Heart left ventricle (tissue), 13 donors: ENCODE measurements at regions not wholly inside any gene's neighbourhood (a gene's known extent, or its start where the extent isn't known, plus 50 kb on each side); places are given as distances from the start of the nearest gene placed in this dataset.

Experiments used
- CTCF ChIP-seq, 12 donors: fragments of 200-600 bp; sonication (generic) in 4 of 12; IDR thresholded peaks; one replicate each; pipeline versions ENCODE4 v1.5.0 to v1.8.0; 2018 to 2022; ENCODE audit warnings: antibody characterized with exemption in 12 of 12, mild to moderate bottlenecking in 5 of 12
- POLR2A ChIP-seq, 2 donors: fragments of 450-650 bp; IDR thresholded peaks; one replicate each; pipeline ENCODE4 v1.6.1; 2017; ENCODE audit warnings: antibody characterized with exemption in 2 of 2, mild to moderate bottlenecking in 2 of 2, moderate library complexity in 2 of 2
- donor health status: ischemic (EF 13 %, LVEDD 7.1; RV severe dilation, severe dysfunction).
- donor health status: DM: no; HTN: yes; CAD: no.
- donor health status: DM: no; HTN: no; CAD: no.
- donor health status: ischemic (EF 25% LVEDD 6.9; RV normal size, moderate dysfunction).
- donor health status: ischemic (EF 25% LVEDD 5.7; RV mildly dilated, moderate dysfunction).
- donor health status: ischemic (EF 35%, LVEDD 5.7; RV mildly dilated, moderate dysfunction).
- donor health status: nonischemic (EF 11% LVEDD 7.7; RV severe dilation, severe dysfunction).
- donor health status: DM: yes; HTN: yes; CAD: no.
- donor health status: PGD.
- donor health status: ischemic (EF 29% LVEDD 5.4; RV normal size, mild dysfunction).
- donor health status: nonischemic (EF 23%, LVEDD 6.1; RV moderate dilation, normal function).

- TF ChIP-seq CTCF (IDR thresholded peaks at IDR 0.05) (no peak), POLR2A (IDR thresholded peaks at IDR 0.05) (no peak)
Measured at GRCh38 chr3:18766974-18767373, 341.8 kb upstream of the SATB1 start.
